ENCODE measurements at regions not wholly inside any gene's neighbourhood (a gene's known extent, or its start where the extent isn't known, plus 50 kb on each side); places are given as distances from the start of the nearest gene placed in this dataset.

DNA sequence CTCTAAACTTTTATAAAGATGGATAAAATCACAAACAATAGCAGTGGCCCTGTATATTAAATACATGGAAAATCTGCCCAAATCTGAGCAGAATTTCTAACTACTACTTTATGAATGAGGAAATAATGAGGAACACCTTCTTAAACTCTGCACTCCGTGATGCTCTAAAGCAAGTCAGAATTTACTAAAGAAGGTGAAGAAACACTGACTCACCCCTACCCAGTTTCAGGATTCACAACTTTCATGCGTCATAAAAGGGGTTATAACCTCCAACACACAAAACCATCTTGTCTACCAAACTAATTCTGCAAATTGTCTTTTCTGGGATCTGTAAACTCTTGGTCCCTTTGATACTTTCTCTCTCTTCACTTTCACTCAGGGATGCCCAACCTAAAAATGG lies 561.1 kb upstream of the ACO1 start (continued):
- TF ChIP-seq WRNIP1 (IDR thresholded peaks at IDR 0.05; ENCODE audit: borderline replicate concordance, low read depth, low read length), result no peak
- TF ChIP-seq, protein P1, sequence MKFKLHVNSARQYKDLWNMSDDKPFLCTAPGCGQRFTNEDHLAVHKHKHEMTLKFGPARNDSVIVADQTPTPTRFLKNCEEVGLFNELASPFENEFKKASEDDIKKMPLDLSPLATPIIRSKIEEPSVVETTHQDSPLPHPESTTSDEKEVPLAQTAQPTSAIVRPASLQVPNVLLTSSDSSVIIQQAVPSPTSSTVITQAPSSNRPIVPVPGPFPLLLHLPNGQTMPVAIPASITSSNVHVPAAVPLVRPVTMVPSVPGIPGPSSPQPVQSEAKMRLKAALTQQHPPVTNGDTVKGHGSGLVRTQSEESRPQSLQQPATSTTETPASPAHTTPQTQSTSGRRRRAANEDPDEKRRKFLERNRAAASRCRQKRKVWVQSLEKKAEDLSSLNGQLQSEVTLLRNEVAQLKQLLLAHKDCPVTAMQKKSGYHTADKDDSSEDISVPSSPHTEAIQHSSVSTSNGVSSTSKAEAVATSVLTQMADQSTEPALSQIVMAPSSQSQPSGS (IDR thresholded peaks at IDR 0.05; ENCODE audit: low read length), result no peak

DNA sequence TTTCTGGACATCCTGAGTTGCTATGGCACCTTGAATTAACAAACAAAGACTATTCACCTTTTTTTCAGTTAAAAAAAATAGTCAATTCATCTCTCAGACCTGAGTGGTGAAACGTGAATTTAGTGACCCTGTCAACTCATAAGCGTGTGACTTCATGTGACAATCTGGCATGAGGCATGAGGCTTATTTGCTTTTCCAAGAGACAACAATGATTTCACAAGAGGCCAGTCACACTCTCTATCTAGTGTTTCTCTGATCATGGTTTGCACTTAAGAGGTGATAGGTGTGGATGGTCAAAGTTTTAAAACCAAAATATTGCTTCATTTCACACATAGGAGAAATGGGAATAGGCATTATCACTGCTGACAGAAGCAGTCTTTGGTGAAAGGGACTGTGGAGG lies 559.6 kb upstream of the ACO1 start:
- POLR2A ChIA-PET, result interaction anchor here (0.6 kb wide), 1 partner anchor 952 kb away, joined by 3 read pairs; no protein-coding TSS in a partner anchor
- Histone ChIP-seq H3K27ac (ENCODE audit: control insufficient read depth, insufficient read depth) (no peak overlapping the region), H3K4me2 (ENCODE audit: control insufficient read depth, insufficient read depth) (no peak overlapping the region), H3K36me3 (ENCODE audit: control insufficient read depth in 2 of 2, insufficient read depth in 2 of 2, low read length in 1 of 2) (no peaks in the 10 kb centered on the region), H3K4me3 (no peak overlapping the region), H3K27me3 (replicated peaks in 1 of 2; ENCODE audit: control insufficient read depth in 2 of 2, insufficient read depth in 2 of 2, low read length in 1 of 2) (no peaks in the 10 kb centered on the region), H3K79me2 (ENCODE audit: control insufficient read depth, insufficient read depth, low read length) (no peaks in the 10 kb centered on the region), H3K9ac (ENCODE audit: control insufficient read depth, insufficient read depth, low read length) (no peak overlapping the region), H4K20me1 (ENCODE audit: control insufficient read depth, insufficient read depth) (no peaks in the 10 kb centered on the region), H3K9me3 (replicated peaks; ENCODE audit: control insufficient read depth, insufficient read depth, low read length) (no peaks in the 10 kb centered on the region), H2AFZ (ENCODE audit: control insufficient read depth, low read depth, low read length) (no peak overlapping the region), H3K4me1 (ENCODE audit: control insufficient read depth, insufficient read depth, low read length) (no peaks in the 10 kb centered on the region)
- FAIRE-seq (no peak), DNase-seq (ENCODE audit: low read depth, low spot score) (no peak), ATAC-seq (no peak)
- intact Hi-C loops (cut with micrococcal nuclease; ENCODE audit: unreplicated experiment) (loop anchor here (10.0 kb wide), 1 partner anchor 60 kb away; no protein-coding TSS in a partner anchor), in situ Hi-C loops (cut with MboI) (no loop called here)
- WGBS (ENCODE audit: insufficient coverage, insufficient replicate concordance, low lambda C conversion rate, missing lambda C conversion rate), result 24% methylated on average over 2 of the region's 2 CpGs
- CTCF ChIA-PET, result no interaction called here
- no TSS peak for BruUV-seq (replicated peaks)
- SMC1A ChIA-PET (ENCODE audit: uncharacterized antibody, unreplicated experiment), result no interaction called here
- TF ChIP-seq ZNF207 (IDR thresholded peaks at IDR 0.05; ENCODE audit: borderline replicate concordance) (no peak), IRF4 (IDR thresholded peaks at IDR 0.05; ENCODE audit: low read depth, low read length) (no peak)
- RAD21 ChIA-PET (ENCODE audit: unreplicated experiment), result no interaction called here

DNA sequence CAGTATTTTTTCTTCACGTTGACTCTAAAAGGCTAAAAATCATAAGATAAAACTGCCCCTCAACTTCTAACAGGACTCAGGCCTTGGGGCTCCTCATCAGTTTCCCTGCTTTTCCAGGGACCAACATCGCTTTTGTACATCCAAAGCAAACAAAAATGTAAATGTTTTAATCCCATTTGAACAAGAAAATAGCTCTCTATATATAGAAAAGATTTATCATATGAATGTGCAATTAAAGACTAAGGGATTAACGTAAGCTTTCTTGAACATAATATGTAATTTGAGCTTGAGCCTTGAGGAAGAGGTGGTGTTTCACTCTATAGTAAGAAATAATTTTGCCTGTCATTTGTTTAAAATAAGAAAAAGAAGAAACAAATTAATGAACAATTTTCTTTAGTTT lies 547.2 kb upstream of the ACO1 start:
- Histone ChIP-seq H3K9ac (ENCODE audit: control insufficient read depth, insufficient read depth, low read length) (no peak overlapping the region), H3K27me3 (replicated peaks in 1 of 2; ENCODE audit: control insufficient read depth in 2 of 2, insufficient read depth in 2 of 2, low read length in 1 of 2) (no peaks in the 10 kb centered on the region), H3K36me3 (ENCODE audit: control insufficient read depth in 2 of 2, insufficient read depth in 2 of 2, low read length in 1 of 2) (no peaks in the 10 kb centered on the region), H3K4me1 (ENCODE audit: control insufficient read depth, insufficient read depth, low read length) (no peaks in the 10 kb centered on the region), H3K9me3 (replicated peaks; ENCODE audit: control insufficient read depth, insufficient read depth, low read length) (no peaks in the 10 kb centered on the region), H3K79me2 (ENCODE audit: control insufficient read depth, insufficient read depth, low read length) (no peaks in the 10 kb centered on the region), H3K4me3 (no peak overlapping the region), H3K4me2 (ENCODE audit: control insufficient read depth, insufficient read depth) (no peak overlapping the region), H2AFZ (ENCODE audit: control insufficient read depth, low read depth, low read length) (no peak overlapping the region), H4K20me1 (ENCODE audit: control insufficient read depth, insufficient read depth) (no peaks in the 10 kb centered on the region), H3K27ac (ENCODE audit: control insufficient read depth, insufficient read depth) (no peak overlapping the region)
- intact Hi-C loops (cut with micrococcal nuclease; ENCODE audit: unreplicated experiment), result loop anchor here (10.0 kb wide), 1 partner anchor 418 kb away; no protein-coding TSS in a partner anchor
- ChIA-PET POLR2A (no interaction called here), CTCF (no interaction called here), RAD21 (ENCODE audit: unreplicated experiment) (no interaction called here), SMC1A (ENCODE audit: uncharacterized antibody, unreplicated experiment) (interaction anchor here (0.7 kb wide), 1 partner anchor 191 kb away, joined by 3 read pairs; no protein-coding TSS in a partner anchor)
- in situ Hi-C loops (cut with MboI), result no loop called here
- DNase-seq (ENCODE audit: low read depth, low spot score), result no peak
- BruUV-seq (replicated peaks), result no TSS peak
- FAIRE-seq, result no peak
- WGBS (ENCODE audit: insufficient coverage, insufficient replicate concordance, low lambda C conversion rate, missing lambda C conversion rate), result 4% methylated on average over 3 of the region's 3 CpGs
- no peak for ATAC-seq
- TF ChIP-seq HDAC6 (IDR thresholded peaks at IDR 0.05; ENCODE audit: unreplicated experiment) (no peak), ATF7 (IDR thresholded peaks at IDR 0.05; ENCODE audit: low read depth) (no peak), FOS (IDR thresholded peaks at IDR 0.05; ENCODE audit: borderline replicate concordance, extremely low read depth, insufficient read length) (no peak), PAX5 (IDR thresholded peaks at IDR 0.05; ENCODE audit: borderline replicate concordance, low read depth, low read length) (no peak), EED (IDR thresholded peaks at IDR 0.05; ENCODE audit: low read depth) (no peak), BCL11A (IDR thresholded peaks at IDR 0.05; ENCODE audit: low read depth, low read length) (no peak)
- TF ChIP-seq, protein P2, sequence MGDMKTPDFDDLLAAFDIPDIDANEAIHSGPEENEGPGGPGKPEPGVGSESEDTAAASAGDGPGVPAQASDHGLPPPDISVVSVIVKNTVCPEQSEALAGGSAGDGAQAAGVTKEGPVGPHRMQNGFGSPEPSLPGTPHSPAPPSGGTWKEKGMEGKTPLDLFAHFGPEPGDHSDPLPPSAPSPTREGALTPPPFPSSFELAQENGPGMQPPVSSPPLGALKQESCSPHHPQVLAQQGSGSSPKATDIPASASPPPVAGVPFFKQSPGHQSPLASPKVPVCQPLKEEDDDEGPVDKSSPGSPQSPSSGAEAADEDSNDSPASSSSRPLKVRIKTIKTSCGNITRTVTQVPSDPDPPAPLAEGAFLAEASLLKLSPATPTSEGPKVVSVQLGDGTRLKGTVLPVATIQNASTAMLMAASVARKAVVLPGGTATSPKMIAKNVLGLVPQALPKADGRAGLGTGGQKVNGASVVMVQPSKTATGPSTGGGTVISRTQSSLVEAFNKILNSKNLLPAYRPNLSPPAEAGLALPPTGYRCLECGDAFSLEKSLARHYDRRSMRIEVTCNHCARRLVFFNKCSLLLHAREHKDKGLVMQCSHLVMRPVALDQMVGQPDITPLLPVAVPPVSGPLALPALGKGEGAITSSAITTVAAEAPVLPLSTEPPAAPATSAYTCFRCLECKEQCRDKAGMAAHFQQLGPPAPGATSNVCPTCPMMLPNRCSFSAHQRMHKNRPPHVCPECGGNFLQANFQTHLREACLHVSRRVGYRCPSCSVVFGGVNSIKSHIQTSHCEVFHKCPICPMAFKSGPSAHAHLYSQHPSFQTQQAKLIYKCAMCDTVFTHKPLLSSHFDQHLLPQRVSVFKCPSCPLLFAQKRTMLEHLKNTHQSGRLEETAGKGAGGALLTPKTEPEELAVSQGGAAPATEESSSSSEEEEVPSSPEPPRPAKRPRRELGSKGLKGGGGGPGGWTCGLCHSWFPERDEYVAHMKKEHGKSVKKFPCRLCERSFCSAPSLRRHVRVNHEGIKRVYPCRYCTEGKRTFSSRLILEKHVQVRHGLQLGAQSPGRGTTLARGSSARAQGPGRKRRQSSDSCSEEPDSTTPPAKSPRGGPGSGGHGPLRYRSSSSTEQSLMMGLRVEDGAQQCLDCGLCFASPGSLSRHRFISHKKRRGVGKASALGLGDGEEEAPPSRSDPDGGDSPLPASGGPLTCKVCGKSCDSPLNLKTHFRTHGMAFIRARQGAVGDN (IDR thresholded peaks at IDR 0.05), result no peak
